GM18511 (cell line): ENCODE measurements at regions not wholly inside any gene's neighbourhood (a gene's known extent, or its start where the extent isn't known, plus 50 kb on each side); places are given as distances from the start of the nearest gene placed in this dataset.

Experiments used
- ATAC-seq: cut with Tn5 transposase; IDR thresholded peaks from one replicate; pipeline ENCODE4 v1.9.1; 2021; ENCODE audit warnings: mild to moderate bottlenecking, moderate library complexity; ENCODE audit not compliant: unreplicated experiment

- no peak for ATAC-seq
Measured at GRCh38 chr2:23323917-23324680, 60.9 kb upstream of the KLHL29 start.

DNA sequence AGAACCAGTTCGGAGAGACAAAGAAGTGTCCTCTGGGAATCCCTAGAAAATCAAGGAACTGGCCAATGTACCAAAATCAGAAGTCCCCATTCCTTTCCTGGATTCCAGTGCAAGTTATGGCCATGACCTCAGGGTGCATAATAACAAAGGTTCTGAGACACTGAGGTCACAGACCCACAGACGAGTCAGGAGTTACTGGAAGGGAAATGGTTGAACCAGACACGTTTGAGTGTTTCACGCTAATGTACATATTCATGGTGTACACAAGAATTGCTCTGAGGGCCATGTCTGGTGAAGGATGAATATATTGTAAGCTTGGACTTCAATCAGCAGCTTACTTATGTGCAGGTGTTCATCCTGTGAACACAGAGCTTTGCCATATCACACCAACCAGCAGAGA lies 58.6 kb upstream of the KLHL29 start:
- no peak for ATAC-seq

GRCh38 chr2:23327416-23327815 lies 57.6 kb upstream of the KLHL29 start:
- no peak for ATAC-seq

GRCh38 chr2:23327887-23328286 lies 57.1 kb upstream of the KLHL29 start:
- ATAC-seq = no peak

GRCh38 chr2:23330214-23330613 lies 54.8 kb upstream of the KLHL29 start:
- peak; percentile 67 for ATAC-seq
